Lower lobe of right lung (tissue), 2 donors: ENCODE measurements at regions not wholly inside any gene's neighbourhood (a gene's known extent, or its start where the extent isn't known, plus 50 kb on each side); places are given as distances from the start of the nearest gene placed in this dataset.

ENCODE experiments used
- ATAC-seq, 2 donors: fragments of 200-7000 bp; cut with Tn5 transposase; one replicate each; pipeline ENCODE4 v1.9.1; 2020 to 2022; ENCODE audit warnings: mild to moderate bottlenecking in 2 of 2, moderate library complexity in 2 of 2
- DNase-seq: peaks from one replicate; pipeline ENCODE4 v3.0.0-alpha.2; 2020
- H3K27ac ChIP-seq: fragments of 200-600 bp; one replicate; pipeline ENCODE4 v1.8.0; 2022
- H3K27me3 ChIP-seq: fragments of 200-600 bp; one replicate; pipeline ENCODE4 v1.8.0; 2022; ENCODE audit warnings: low read depth
- H3K36me3 ChIP-seq: fragments of 200-600 bp; one replicate; pipeline ENCODE4 v1.8.0; 2022; ENCODE audit warnings: mild to moderate bottlenecking
- H3K4me1 ChIP-seq: fragments of 200-600 bp; one replicate; pipeline ENCODE4 v1.8.0; 2022
- H3K4me3 ChIP-seq: fragments of 200-600 bp; one replicate; pipeline ENCODE4 v1.8.0; 2022; ENCODE audit warnings: mild to moderate bottlenecking
- H3K9me3 ChIP-seq: fragments of 200-600 bp; one replicate; pipeline ENCODE4 v1.8.0; 2022
- intact Hi-C: fragments of 100-400 bp; cut with DNase I; formaldehyde crosslinking; loops from one replicate; pipeline ENCODE4 v1.11.0; 2022
- TF ChIP-seq, protein P1 (sequence below): fragments of 200-600 bp; IDR thresholded peaks from one replicate; pipeline ENCODE4 v1.8.0; 2022; ENCODE audit warnings: antibody characterized with exemption, mild to moderate bottlenecking
- donor health status: DM: no; HTN: yes; CAD: no; lungs with severe emphysema.

- H3K36me3 ChIP-seq: no peaks in the 10 kb centered on the region
- no peak for DNase-seq
- peaks cover 26% of the 10 kb centered on the region for H3K4me1 ChIP-seq
- H3K27me3 ChIP-seq: no peaks in the 10 kb centered on the region
- intact Hi-C loops: no loop called here
- peak overlapping the region; percentile 60 for H3K27ac ChIP-seq
- no peak for ATAC-seq
- TF ChIP-seq, protein P1, sequence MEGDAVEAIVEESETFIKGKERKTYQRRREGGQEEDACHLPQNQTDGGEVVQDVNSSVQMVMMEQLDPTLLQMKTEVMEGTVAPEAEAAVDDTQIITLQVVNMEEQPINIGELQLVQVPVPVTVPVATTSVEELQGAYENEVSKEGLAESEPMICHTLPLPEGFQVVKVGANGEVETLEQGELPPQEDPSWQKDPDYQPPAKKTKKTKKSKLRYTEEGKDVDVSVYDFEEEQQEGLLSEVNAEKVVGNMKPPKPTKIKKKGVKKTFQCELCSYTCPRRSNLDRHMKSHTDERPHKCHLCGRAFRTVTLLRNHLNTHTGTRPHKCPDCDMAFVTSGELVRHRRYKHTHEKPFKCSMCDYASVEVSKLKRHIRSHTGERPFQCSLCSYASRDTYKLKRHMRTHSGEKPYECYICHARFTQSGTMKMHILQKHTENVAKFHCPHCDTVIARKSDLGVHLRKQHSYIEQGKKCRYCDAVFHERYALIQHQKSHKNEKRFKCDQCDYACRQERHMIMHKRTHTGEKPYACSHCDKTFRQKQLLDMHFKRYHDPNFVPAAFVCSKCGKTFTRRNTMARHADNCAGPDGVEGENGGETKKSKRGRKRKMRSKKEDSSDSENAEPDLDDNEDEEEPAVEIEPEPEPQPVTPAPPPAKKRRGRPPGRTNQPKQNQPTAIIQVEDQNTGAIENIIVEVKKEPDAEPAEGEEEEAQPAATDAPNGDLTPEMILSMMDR: no peak
- H3K4me3 ChIP-seq: no peak overlapping the region
- H3K9me3 ChIP-seq: no peaks in the 10 kb centered on the region
Observed at GRCh38 chr1:47569261-47569660, 131.4 kb downstream of the FOXD2 start.

GRCh38 chr1:47569681-47570470 is 132.0 kb downstream of the FOXD2 start:
- intact Hi-C loops: no loop called here
- Histone ChIP-seq H3K4me3 (no peak overlapping the region), H3K27ac (peak overlapping the region; percentile 60), H3K27me3 (no peaks in the 10 kb centered on the region), H3K36me3 (no peaks in the 10 kb centered on the region), H3K9me3 (no peaks in the 10 kb centered on the region), H3K4me1 (peaks cover 26% of the 10 kb centered on the region)
- peak; percentile 70 for DNase-seq
- ATAC-seq: peak; percentile 94 to 96
- TF ChIP-seq, protein P1: peak; percentile 58

DNA sequence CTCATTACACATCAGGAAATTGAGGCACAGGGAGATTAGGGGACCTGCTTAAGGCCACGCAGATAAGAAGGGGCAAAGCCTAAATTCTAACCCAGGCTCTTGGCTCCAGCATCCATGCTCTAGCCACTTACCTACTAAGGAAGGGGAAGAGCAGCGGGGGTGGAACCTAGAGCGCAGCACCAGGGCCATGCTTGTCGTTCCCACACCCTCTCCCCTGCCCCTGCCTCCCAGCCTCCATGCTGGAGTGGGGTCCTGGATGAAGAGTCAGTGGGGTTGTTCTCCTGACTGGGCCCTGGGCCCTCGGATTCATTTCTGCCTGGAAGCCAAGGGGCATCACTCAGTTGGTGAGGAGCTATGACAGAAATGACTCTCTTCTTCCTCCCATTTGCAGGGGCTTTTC is 133.3 kb downstream of the FOXD2 start:
- Histone ChIP-seq H3K27me3 (no peaks in the 10 kb centered on the region), H3K36me3 (no peaks in the 10 kb centered on the region), H3K4me1 (peaks cover 26% of the 10 kb centered on the region), H3K27ac (no peak overlapping the region), H3K9me3 (no peaks in the 10 kb centered on the region), H3K4me3 (no peak overlapping the region)
- ATAC-seq (no peak), DNase-seq (no peak)
- TF ChIP-seq, protein P1: no peak
- intact Hi-C loops: no loop called here

DNA sequence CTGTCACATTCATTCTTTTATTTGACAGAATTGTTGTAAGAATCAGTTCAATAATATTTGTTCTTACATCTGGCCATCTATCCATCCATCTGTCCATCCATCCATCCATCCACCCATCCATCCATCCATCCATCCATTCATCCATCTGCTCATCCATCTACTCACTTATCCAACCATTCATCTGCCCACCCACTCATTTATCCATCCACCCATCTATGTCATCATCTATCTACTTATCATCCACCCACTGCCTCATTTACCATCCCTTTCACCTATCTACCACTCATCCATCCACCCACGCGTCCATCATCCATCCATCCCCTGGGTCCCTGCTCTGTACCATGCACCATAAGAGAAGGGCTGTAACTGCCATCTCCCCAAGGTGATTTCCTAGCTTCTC is 134.1 kb downstream of the FOXD2 start:
- intact Hi-C loops: no loop called here
- Histone ChIP-seq H3K4me1 (peaks cover 26% of the 10 kb centered on the region), H3K9me3 (no peaks in the 10 kb centered on the region), H3K36me3 (no peaks in the 10 kb centered on the region), H3K27me3 (no peaks in the 10 kb centered on the region), H3K4me3 (no peak overlapping the region), H3K27ac (no peak overlapping the region)
- TF ChIP-seq, protein P1: no peak
- ATAC-seq (no peak), DNase-seq (no peak)

GRCh38 chr1:47572731-47573430 is 135.0 kb downstream of the FOXD2 start:
- Histone ChIP-seq H3K27me3 (no peaks in the 10 kb centered on the region), H3K9me3 (no peaks in the 10 kb centered on the region), H3K4me1 (peaks cover 26% of the 10 kb centered on the region), H3K36me3 (no peaks in the 10 kb centered on the region), H3K4me3 (no peak overlapping the region), H3K27ac (no peak overlapping the region)
- intact Hi-C loops: no loop called here
- TF ChIP-seq, protein P1: no peak
- no peak for DNase-seq
- ATAC-seq: no peak
